H1 (cell line): ENCODE measurements at regions not wholly inside any gene's neighbourhood (a gene's known extent, or its start where the extent isn't known, plus 50 kb on each side); places are given as distances from the start of the nearest gene placed in this dataset.

Experiments used
- CTCF ChIA-PET: fragments of 300-600 bp; sonication (Branson Sonifier 250); formaldehyde crosslinking; loops from one replicate; lab custom pipeline; 2021; ENCODE audit not compliant: partially characterized antibody; lab: Charles Lee
- POLR2A ChIA-PET: fragments of 300-600 bp; sonication (Branson Sonifier 250); formaldehyde crosslinking; loops from one replicate; lab custom pipeline; 2021; ENCODE audit warnings: inconsistent platforms; ENCODE audit not compliant: partially characterized antibody; lab: Charles Lee
- DNase-seq, 2 experiments: peaks; one replicate each; pipeline versions ENCODE4 v3.0.0 to v3.0.0-alpha.2; 2010 to 2022; ENCODE audit warnings: low spot score in 2 of 2, low read depth in 1 of 2, mixed read lengths in 1 of 2
- FAIRE-seq: peaks from 2 replicates; lab custom pipeline; 2011; peaks lifted over from hg19 to GRCh38; lab: Jason Lieb, UNC
- H2AFZ ChIP-seq: 2 replicates; pipeline ENCODE4 v1.8.1; 2012; ENCODE audit warnings: low read length, inconsistent platforms
- H2AK5ac ChIP-seq: 2 replicates; pipeline ENCODE4 v1.6.1; 2013; ENCODE audit warnings: low read depth, low read length
- H2BK120ac ChIP-seq: replicated peaks from 2 replicates; pipeline ENCODE3; 2013; ENCODE audit warnings: low read depth, low read length, inconsistent platforms
- H2BK12ac ChIP-seq: 2 replicates; pipeline ENCODE4 v1.6.1; 2013; ENCODE audit warnings: low read depth, low read length
- H2BK15ac ChIP-seq: 2 replicates; pipeline ENCODE4 v1.6.1; 2013; ENCODE audit warnings: low read length
- H2BK20ac ChIP-seq: 2 replicates; pipeline ENCODE4 v1.6.1; 2013; ENCODE audit warnings: low read length
- H2BK5ac ChIP-seq: 2 replicates; pipeline ENCODE4 v1.6.1; 2013; ENCODE audit warnings: low read depth, low read length
- H3K14ac ChIP-seq: 2 replicates; pipeline ENCODE4 v1.6.1; 2013; ENCODE audit warnings: inconsistent platforms; ENCODE audit not compliant: insufficient read length
- H3K18ac ChIP-seq: 2 replicates; pipeline ENCODE4 v1.6.1; 2013; ENCODE audit warnings: low read length; ENCODE audit errors: extremely low read depth
- H3K23ac ChIP-seq: 2 replicates; pipeline ENCODE4 v1.6.1; 2013; ENCODE audit warnings: inconsistent platforms; ENCODE audit not compliant: insufficient read length
- H3K23me2 ChIP-seq: 2 replicates; pipeline ENCODE4 v1.6.1; 2013; ENCODE audit warnings: low read depth, low read length
- H3K27ac ChIP-seq: 2 replicates; pipeline ENCODE4 v1.6.1; 2011; ENCODE audit warnings: low read depth, low read length, inconsistent platforms
- H3K27me3 ChIP-seq, 4 experiments: replicated peaks in 1 of 4; 1 replicate in 1 of 4; 2 replicates in 3 of 4; pipeline versions ENCODE4 v1.6.1 to v1.8.1; 2011 to 2013; ENCODE audit warnings: low read length in 3 of 4, mild to moderate bottlenecking in 3 of 4, inconsistent platforms in 2 of 4, mixed read lengths in 2 of 4, moderate library complexity in 1 of 4; ENCODE audit not compliant: control insufficient read depth in 3 of 4, insufficient read depth in 3 of 4; ENCODE audit errors: extremely low read depth in 1 of 4
- H3K36me3 ChIP-seq, 4 experiments: 2 replicates each; pipeline versions ENCODE4 v1.6.1 to v1.8.1; 2011 to 2013; ENCODE audit warnings: mild to moderate bottlenecking in 4 of 4, low read length in 3 of 4, moderate library complexity in 2 of 4, control low read depth in 1 of 4, inconsistent platforms in 1 of 4; ENCODE audit not compliant: insufficient read depth in 4 of 4, control insufficient read depth in 2 of 4
- H3K4ac ChIP-seq: replicated peaks from 2 replicates; pipeline ENCODE3; 2013; ENCODE audit warnings: low read length, low read depth, mixed read lengths, inconsistent platforms; ENCODE audit not compliant: insufficient read length
- H3K4me1 ChIP-seq, 4 experiments: replicated peaks in 1 of 4; 1 replicate in 1 of 4; 2 replicates in 3 of 4; pipeline versions ENCODE4 v1.6.1 to v1.8.1; 2011 to 2013; ENCODE audit warnings: low read length in 3 of 4, inconsistent platforms in 2 of 4, mixed read lengths in 1 of 4; ENCODE audit not compliant: insufficient read depth in 4 of 4, control insufficient read depth in 3 of 4
- H3K4me2 ChIP-seq, 2 experiments: 2 replicates each; pipeline versions ENCODE4 v1.6.1 to v1.8.1; 2011 to 2013; ENCODE audit warnings: low read depth in 2 of 2, low read length in 2 of 2, control low read depth in 1 of 2, inconsistent platforms in 1 of 2, mild to moderate bottlenecking in 1 of 2; ENCODE audit not compliant: insufficient read depth in 1 of 2
- H3K4me3 ChIP-seq, 4 experiments: fragments of 200-600, 300-600 bp in 1 of 4; sonication (generic), shearing (Covaris generic), sonication (Bioruptor Twin) in 1 of 4; 2 replicates each; pipeline versions ENCODE4 v1.5.1 to v1.8.1; 2011 to 2016; ENCODE audit warnings: low read length in 4 of 4, low read depth in 3 of 4, control low read depth in 2 of 4, inconsistent platforms in 2 of 4, mild to moderate bottlenecking in 2 of 4, mixed read lengths in 1 of 4, moderate library complexity in 1 of 4; ENCODE audit not compliant: insufficient read depth in 2 of 4; ENCODE audit errors: extremely low read depth in 1 of 4
- H3K56ac ChIP-seq: replicated peaks from 2 replicates; pipeline ENCODE3; 2013; ENCODE audit warnings: low read depth, mild to moderate bottlenecking, mixed read lengths, low read length, inconsistent platforms; ENCODE audit not compliant: insufficient read length
- H3K79me1 ChIP-seq: 2 replicates; pipeline ENCODE4 v1.6.1; 2013; ENCODE audit warnings: low read depth, low read length, control low read depth
- H3K79me2 ChIP-seq, 2 experiments: 2 replicates each; pipeline versions ENCODE4 v1.6.1 to v1.8.1; 2012 to 2013; ENCODE audit warnings: low read length in 2 of 2, mild to moderate bottlenecking in 2 of 2, inconsistent platforms in 1 of 2; ENCODE audit not compliant: insufficient read depth in 2 of 2, control insufficient read depth in 1 of 2
- H3K9ac ChIP-seq, 4 experiments: replicated peaks in 1 of 4; 1 replicate in 1 of 4; 2 replicates in 3 of 4; pipeline versions ENCODE4 v1.6.1 to v1.8.1; 2011 to 2013; ENCODE audit warnings: low read depth in 3 of 4, low read length in 3 of 4, control low read depth in 2 of 4, mild to moderate bottlenecking in 2 of 4, moderate library complexity in 2 of 4, inconsistent platforms in 1 of 4; ENCODE audit errors: extremely low read depth in 1 of 4
- H3K9me3 ChIP-seq, 2 experiments: 2 replicates each; pipeline versions ENCODE4 v1.6.1 to v1.8.1; 2012 to 2013; ENCODE audit warnings: mild to moderate bottlenecking in 2 of 2, moderate library complexity in 2 of 2, control low read depth in 1 of 2, inconsistent platforms in 1 of 2, low read depth in 1 of 2, low read length in 1 of 2, mixed read lengths in 1 of 2; ENCODE audit not compliant: insufficient read depth in 2 of 2
- H4K20me1 ChIP-seq, 2 experiments: replicated peaks in 1 of 2; 2 replicates each; pipeline versions ENCODE3 to v1.8.1; 2011 to 2013; ENCODE audit warnings: inconsistent platforms in 2 of 2, low read length in 2 of 2, mild to moderate bottlenecking in 1 of 2; ENCODE audit not compliant: insufficient read depth in 2 of 2, control insufficient read depth in 1 of 2
- H4K5ac ChIP-seq: 2 replicates; pipeline ENCODE4 v1.6.1; 2013; ENCODE audit warnings: low read length, low read depth, mixed read lengths, inconsistent platforms; ENCODE audit not compliant: insufficient read length
- H4K8ac ChIP-seq: 2 replicates; pipeline ENCODE4 v1.8.0; 2013; ENCODE audit warnings: mild to moderate bottlenecking, moderate library complexity, low read length, inconsistent platforms; ENCODE audit not compliant: insufficient read depth; ENCODE audit errors: extremely low read depth
- H4K91ac ChIP-seq: replicated peaks from 2 replicates; pipeline ENCODE3; 2013; ENCODE audit warnings: low read length, mixed read lengths, inconsistent platforms; ENCODE audit not compliant: insufficient read length
- CHD1 ChIP-seq: IDR thresholded peaks from 2 replicates; pipeline ENCODE4 v1.6.1; 2012; ENCODE audit warnings: low read depth, low read length, improper control_type of control experiment
- CTBP2 ChIP-seq: IDR thresholded peaks from 2 replicates; pipeline ENCODE4 v1.7.0; 2011; ENCODE audit warnings: borderline replicate concordance, mild to moderate bottlenecking, moderate library complexity, mixed read lengths, low read length; ENCODE audit not compliant: insufficient read depth, insufficient read length
- FOSL1 ChIP-seq: IDR thresholded peaks from 2 replicates; pipeline ENCODE4 v1.6.1; 2011; ENCODE audit warnings: mild to moderate bottlenecking, low read depth, low read length, moderate library complexity; ENCODE audit not compliant: insufficient read depth
- GTF2F1 ChIP-seq: IDR thresholded peaks from 2 replicates; pipeline ENCODE4 v1.6.1; 2012; ENCODE audit warnings: low read depth, low read length, improper control_type of control experiment, borderline replicate concordance
- HDAC6 ChIP-seq: IDR thresholded peaks from one replicate; pipeline ENCODE4 v1.7.1; 2012; ENCODE audit warnings: low read depth, mild to moderate bottlenecking, inconsistent platforms, low read length, moderate library complexity
- JUN ChIP-seq: IDR thresholded peaks from 2 replicates; pipeline ENCODE4 v1.6.1; 2011; ENCODE audit warnings: low read depth, mild to moderate bottlenecking, improper control_type of control experiment, low read length
- KDM4A ChIP-seq: IDR thresholded peaks from one replicate; pipeline ENCODE4 v1.7.1; 2012; ENCODE audit warnings: low read depth, mild to moderate bottlenecking, moderate library complexity, low read length, inconsistent platforms; ENCODE audit not compliant: severe bottlenecking
- MAFK ChIP-seq: IDR thresholded peaks from 2 replicates; pipeline ENCODE4 v1.6.1; 2012; ENCODE audit warnings: low read depth, mild to moderate bottlenecking, improper control_type of control experiment, low read length
- NRF1 ChIP-seq: IDR thresholded peaks from 2 replicates; pipeline ENCODE4 v1.6.1; 2011; ENCODE audit warnings: mild to moderate bottlenecking, low read depth, low read length, improper control_type of control experiment
- POU5F1 ChIP-seq: IDR thresholded peaks from 2 replicates; pipeline ENCODE4 v1.6.1; 2011; ENCODE audit warnings: low read depth, mild to moderate bottlenecking, low read length, moderate library complexity
- SIN3A ChIP-seq, 2 experiments: IDR thresholded peaks in 1 of 2; conservative IDR thresholded peaks in 1 of 2; 2 replicates each; pipeline ENCODE4 v1.6.1; 2011 to 2012; ENCODE audit warnings: low read length in 2 of 2, improper control_type of control experiment in 1 of 2, low read depth in 1 of 2, mild to moderate bottlenecking in 1 of 2
- TAF7 ChIP-seq: optimal IDR thresholded peaks from 2 replicates; pipeline ENCODE3; 2011; ENCODE audit warnings: low read depth, mild to moderate bottlenecking, inconsistent platforms, low read length, moderate library complexity, borderline replicate concordance
- TBP ChIP-seq: IDR thresholded peaks from 2 replicates; pipeline ENCODE4 v1.6.1; 2011; ENCODE audit warnings: low read depth, low read length, improper control_type of control experiment
- WGBS, 2 experiments: shearing (Covaris generic) in 1 of 2; methylation state at CpG; one replicate each; pipeline versions ENCODE4 v1.1.6 to v1.1.7; 2013 to 2015; ENCODE audit warnings: low lambda C conversion rate in 2 of 2, mixed read lengths in 2 of 2, inconsistent platforms in 1 of 2, low coverage in 1 of 2, missing lambda C conversion rate in 1 of 2; ENCODE audit not compliant: insufficient replicate concordance in 2 of 2, insufficient coverage in 1 of 2, insufficient read length in 1 of 2; ENCODE audit errors: extremely low coverage in 1 of 2, missing lambda C conversion rate in 1 of 2; 5-methylcytosine and 5-hydroxymethylcytosine counted together
- TF ChIP-seq, protein P1 (sequence below): IDR thresholded peaks from 2 replicates; pipeline ENCODE4 v1.6.1; 2012; ENCODE audit warnings: inconsistent platforms

DNA sequence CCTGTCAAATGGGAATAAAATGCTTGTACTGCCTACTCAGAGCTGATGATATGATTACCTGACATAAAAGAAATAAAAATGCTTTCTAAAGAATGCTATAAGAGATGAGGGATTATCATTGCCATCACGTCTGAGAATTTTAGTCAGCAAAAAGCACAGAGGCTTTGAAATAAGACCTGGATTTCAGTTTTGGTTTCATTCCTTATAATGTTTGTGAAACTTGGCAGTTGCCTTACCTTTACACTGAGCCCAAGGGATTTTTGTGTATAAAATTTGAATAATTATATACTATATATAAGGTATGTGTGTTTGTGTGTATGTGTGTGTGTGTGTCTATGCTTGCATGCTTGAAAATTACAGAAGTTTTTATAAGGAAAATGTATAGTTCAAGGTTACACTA, 634.8 kb upstream of the BCHE start:
- Histone ChIP-seq H3K27ac (no peak overlapping the region), H3K23ac (no peak overlapping the region), H3K9me3 (no peaks in the 10 kb centered on the region), H2BK12ac (no peak overlapping the region), H2BK20ac (no peak overlapping the region), H3K36me3 (no peaks in the 10 kb centered on the region), H4K20me1 (no peaks in the 10 kb centered on the region), H3K79me1 (no peaks in the 10 kb centered on the region), H4K8ac (no peak overlapping the region), H3K4me2 (no peak overlapping the region), H3K56ac (no peak overlapping the region), H2BK15ac (no peak overlapping the region), H4K5ac (no peak overlapping the region), H4K91ac (no peak overlapping the region), H3K18ac (no peak overlapping the region), H3K79me2 (no peaks in the 10 kb centered on the region), H3K14ac (no peak overlapping the region), H2BK5ac (no peak overlapping the region), H3K27me3 (no peaks in the 10 kb centered on the region), H2BK120ac (no peak overlapping the region), H3K4me3 (no peak overlapping the region), H2AFZ (no peak overlapping the region), H3K9ac (no peak overlapping the region), H3K23me2 (no peaks in the 10 kb centered on the region), H3K4me1 (no peaks in the 10 kb centered on the region), H3K4ac (no peak overlapping the region), H2AK5ac (no peak overlapping the region)
- CTCF ChIA-PET = no interaction called here
- FAIRE-seq = no peak
- DNase-seq = no peak
- POLR2A ChIA-PET = no interaction called here
- 92% methylated on average over 1 of the region's 1 CpG; no CpG with 5 or more reads in 1 of the 2 experiments for WGBS, 2 experiments
- no peak for TF ChIP-seq CHD1
- no peak for TF ChIP-seq GTF2F1
- no peak for TF ChIP-seq TBP
- no peak for TF ChIP-seq SIN3A (conservative IDR thresholded peaks at IDR 0.05 in 1 of 2, IDR thresholded peaks at IDR 0.05 in 1 of 2; ENCODE audit: low read depth in 1 of 2, low read length in 2 of 2)
- no peak for TF ChIP-seq KDM4A
- TF ChIP-seq, protein P1, sequence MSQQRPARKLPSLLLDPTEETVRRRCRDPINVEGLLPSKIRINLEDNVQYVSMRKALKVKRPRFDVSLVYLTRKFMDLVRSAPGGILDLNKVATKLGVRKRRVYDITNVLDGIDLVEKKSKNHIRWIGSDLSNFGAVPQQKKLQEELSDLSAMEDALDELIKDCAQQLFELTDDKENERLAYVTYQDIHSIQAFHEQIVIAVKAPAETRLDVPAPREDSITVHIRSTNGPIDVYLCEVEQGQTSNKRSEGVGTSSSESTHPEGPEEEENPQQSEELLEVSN = no peak
- no peak for TF ChIP-seq POU5F1
- TF ChIP-seq JUN = no peak
- no peak for TF ChIP-seq TAF7
- no peak for TF ChIP-seq MAFK
- TF ChIP-seq FOSL1 = no peak
- TF ChIP-seq NRF1 = no peak
- TF ChIP-seq HDAC6 = no peak
- no peak for TF ChIP-seq CTBP2
